HCT116 (cell line): ENCODE measurements at regions not wholly inside any gene's neighbourhood (a gene's known extent, or its start where the extent isn't known, plus 50 kb on each side); places are given as distances from the start of the nearest gene placed in this dataset.

Experiments used
- ELF1 ChIP-seq: IDR thresholded peaks from 2 replicates; pipeline ENCODE4 v1.6.1; 2012; ENCODE audit warnings: low read depth, borderline replicate concordance
- EZH2 ChIP-seq: fragments of 200-600 bp; sonication (generic); IDR thresholded peaks from 2 replicates; pipeline ENCODE4 v1.6.1; 2017; ENCODE audit warnings: antibody characterized with exemption, mixed run types
- EZH2phosphoT487 ChIP-seq: fragments of 200-600 bp; IDR thresholded peaks from 2 replicates; pipeline ENCODE4 v1.6.1; 2018; ENCODE audit warnings: antibody characterized with exemption, borderline replicate concordance
- JUND ChIP-seq: IDR thresholded peaks from 2 replicates; pipeline ENCODE4 v1.6.1; 2012
- POLR2A ChIP-seq: IDR thresholded peaks from 2 replicates; pipeline ENCODE4 v1.7.0; 2011; ENCODE audit warnings: borderline replicate concordance; ENCODE audit not compliant: insufficient read depth, insufficient read length; ENCODE audit errors: extremely low read depth
- POLR2AphosphoS5 ChIP-seq: IDR thresholded peaks from 2 replicates; pipeline ENCODE4 v1.6.1; 2011; ENCODE audit warnings: mild to moderate bottlenecking, low read depth, low read length, moderate library complexity
- RAD21 ChIP-seq: IDR thresholded peaks from 2 replicates; pipeline ENCODE4 v1.6.1; 2012; ENCODE audit warnings: low read depth, mild to moderate bottlenecking
- TCF7L2 ChIP-seq: IDR thresholded peaks from 2 replicates; pipeline ENCODE4 v1.7.0; 2011; ENCODE audit warnings: borderline replicate concordance, inconsistent platforms; ENCODE audit not compliant: insufficient read depth, insufficient read length; ENCODE audit errors: extremely low read depth
- YY1 ChIP-seq: IDR thresholded peaks from 2 replicates; pipeline ENCODE4 v1.6.1; 2011; ENCODE audit warnings: low read length, low read depth, moderate library complexity, mild to moderate bottlenecking; ENCODE audit not compliant: insufficient replicate concordance; ENCODE audit errors: extremely low read depth
- ZNF274 ChIP-seq: fragments of 200-500 bp; sonication (Bioruptor generic); IDR thresholded peaks from 2 replicates; pipeline ENCODE4 v1.6.1; 2014; ENCODE audit warnings: mild to moderate bottlenecking, low read depth, low read length, inconsistent platforms
- TF ChIP-seq, protein P1 (sequence below), 3 experiments: fragments of 200-600 bp in 1 of 3; sonication (generic) in 1 of 3; IDR thresholded peaks in 2 of 3; conservative IDR thresholded peaks in 1 of 3; 2 replicates each; pipeline ENCODE4 v1.5.1; 2012 to 2017; ENCODE audit warnings: low read depth in 2 of 3, low read length in 2 of 3, antibody characterized with exemption in 1 of 3, borderline replicate concordance in 1 of 3, control low read depth in 1 of 3, mild to moderate bottlenecking in 1 of 3, mixed read lengths in 1 of 3, mixed run types in 1 of 3, moderate library complexity in 1 of 3; ENCODE audit not compliant: insufficient read depth in 1 of 3
- TF ChIP-seq, protein P2 (sequence below): IDR thresholded peaks from 2 replicates; pipeline ENCODE4 v1.6.1; 2012
- TF ChIP-seq, protein P3 (sequence below): IDR thresholded peaks from 2 replicates; pipeline ENCODE4 v1.6.1; 2012; ENCODE audit warnings: low read depth

DNA sequence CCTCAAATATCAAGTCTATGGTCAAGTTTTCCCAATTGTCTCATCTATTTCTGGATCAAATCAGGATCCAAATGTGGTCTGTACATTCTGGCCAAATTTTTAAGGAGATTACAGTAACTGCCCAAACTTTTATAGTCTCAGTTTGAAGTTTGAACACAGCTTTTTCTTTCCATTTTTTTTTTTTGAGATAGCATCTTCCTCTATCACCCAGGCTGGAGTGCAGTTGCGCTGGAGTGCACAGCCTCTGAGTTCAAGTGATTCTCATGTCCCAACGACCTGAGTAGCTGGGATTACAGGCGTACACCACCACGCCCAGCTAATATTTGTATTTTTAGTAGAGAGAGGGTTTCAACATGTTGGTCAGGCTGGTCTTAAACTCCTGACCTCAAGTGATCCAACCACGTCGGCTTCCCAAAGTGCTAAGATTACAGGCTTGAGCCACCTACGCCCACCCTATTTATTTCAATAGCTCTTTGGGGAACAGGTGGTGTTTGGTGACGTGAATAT lies 84.9 kb upstream of the CARMIL1 start:
- TF ChIP-seq EZH2 (no peak), POLR2A (no peak), EZH2phosphoT487 (no peak), POLR2AphosphoS5 (no peak), ZNF274 (no peak), TCF7L2 (no peak), JUND (no peak), RAD21 (no peak), YY1 (no peak), ELF1 (no peak)
- TF ChIP-seq, protein P1, sequence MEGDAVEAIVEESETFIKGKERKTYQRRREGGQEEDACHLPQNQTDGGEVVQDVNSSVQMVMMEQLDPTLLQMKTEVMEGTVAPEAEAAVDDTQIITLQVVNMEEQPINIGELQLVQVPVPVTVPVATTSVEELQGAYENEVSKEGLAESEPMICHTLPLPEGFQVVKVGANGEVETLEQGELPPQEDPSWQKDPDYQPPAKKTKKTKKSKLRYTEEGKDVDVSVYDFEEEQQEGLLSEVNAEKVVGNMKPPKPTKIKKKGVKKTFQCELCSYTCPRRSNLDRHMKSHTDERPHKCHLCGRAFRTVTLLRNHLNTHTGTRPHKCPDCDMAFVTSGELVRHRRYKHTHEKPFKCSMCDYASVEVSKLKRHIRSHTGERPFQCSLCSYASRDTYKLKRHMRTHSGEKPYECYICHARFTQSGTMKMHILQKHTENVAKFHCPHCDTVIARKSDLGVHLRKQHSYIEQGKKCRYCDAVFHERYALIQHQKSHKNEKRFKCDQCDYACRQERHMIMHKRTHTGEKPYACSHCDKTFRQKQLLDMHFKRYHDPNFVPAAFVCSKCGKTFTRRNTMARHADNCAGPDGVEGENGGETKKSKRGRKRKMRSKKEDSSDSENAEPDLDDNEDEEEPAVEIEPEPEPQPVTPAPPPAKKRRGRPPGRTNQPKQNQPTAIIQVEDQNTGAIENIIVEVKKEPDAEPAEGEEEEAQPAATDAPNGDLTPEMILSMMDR (IDR thresholded peaks at IDR 0.05 in 2 of 3, conservative IDR thresholded peaks at IDR 0.05 in 1 of 3; ENCODE audit: borderline replicate concordance in 1 of 3, insufficient read depth in 1 of 3, low read depth in 2 of 3, low read length in 2 of 3) = no peak
- TF ChIP-seq, protein P2, sequence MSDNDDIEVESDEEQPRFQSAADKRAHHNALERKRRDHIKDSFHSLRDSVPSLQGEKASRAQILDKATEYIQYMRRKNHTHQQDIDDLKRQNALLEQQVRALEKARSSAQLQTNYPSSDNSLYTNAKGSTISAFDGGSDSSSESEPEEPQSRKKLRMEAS = no peak
- TF ChIP-seq, protein P3, sequence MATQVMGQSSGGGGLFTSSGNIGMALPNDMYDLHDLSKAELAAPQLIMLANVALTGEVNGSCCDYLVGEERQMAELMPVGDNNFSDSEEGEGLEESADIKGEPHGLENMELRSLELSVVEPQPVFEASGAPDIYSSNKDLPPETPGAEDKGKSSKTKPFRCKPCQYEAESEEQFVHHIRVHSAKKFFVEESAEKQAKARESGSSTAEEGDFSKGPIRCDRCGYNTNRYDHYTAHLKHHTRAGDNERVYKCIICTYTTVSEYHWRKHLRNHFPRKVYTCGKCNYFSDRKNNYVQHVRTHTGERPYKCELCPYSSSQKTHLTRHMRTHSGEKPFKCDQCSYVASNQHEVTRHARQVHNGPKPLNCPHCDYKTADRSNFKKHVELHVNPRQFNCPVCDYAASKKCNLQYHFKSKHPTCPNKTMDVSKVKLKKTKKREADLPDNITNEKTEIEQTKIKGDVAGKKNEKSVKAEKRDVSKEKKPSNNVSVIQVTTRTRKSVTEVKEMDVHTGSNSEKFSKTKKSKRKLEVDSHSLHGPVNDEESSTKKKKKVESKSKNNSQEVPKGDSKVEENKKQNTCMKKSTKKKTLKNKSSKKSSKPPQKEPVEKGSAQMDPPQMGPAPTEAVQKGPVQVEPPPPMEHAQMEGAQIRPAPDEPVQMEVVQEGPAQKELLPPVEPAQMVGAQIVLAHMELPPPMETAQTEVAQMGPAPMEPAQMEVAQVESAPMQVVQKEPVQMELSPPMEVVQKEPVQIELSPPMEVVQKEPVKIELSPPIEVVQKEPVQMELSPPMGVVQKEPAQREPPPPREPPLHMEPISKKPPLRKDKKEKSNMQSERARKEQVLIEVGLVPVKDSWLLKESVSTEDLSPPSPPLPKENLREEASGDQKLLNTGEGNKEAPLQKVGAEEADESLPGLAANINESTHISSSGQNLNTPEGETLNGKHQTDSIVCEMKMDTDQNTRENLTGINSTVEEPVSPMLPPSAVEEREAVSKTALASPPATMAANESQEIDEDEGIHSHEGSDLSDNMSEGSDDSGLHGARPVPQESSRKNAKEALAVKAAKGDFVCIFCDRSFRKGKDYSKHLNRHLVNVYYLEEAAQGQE = no peak
